ENCODE measurements at regions not wholly inside any gene's neighbourhood (a gene's known extent, or its start where the extent isn't known, plus 50 kb on each side); places are given as distances from the start of the nearest gene placed in this dataset.
"Not testable (repeated sequence)": the region's sequence is repeated elsewhere in the genome, so short reads cannot be mapped to it uniquely, and the experiment has no call there.

DNA sequence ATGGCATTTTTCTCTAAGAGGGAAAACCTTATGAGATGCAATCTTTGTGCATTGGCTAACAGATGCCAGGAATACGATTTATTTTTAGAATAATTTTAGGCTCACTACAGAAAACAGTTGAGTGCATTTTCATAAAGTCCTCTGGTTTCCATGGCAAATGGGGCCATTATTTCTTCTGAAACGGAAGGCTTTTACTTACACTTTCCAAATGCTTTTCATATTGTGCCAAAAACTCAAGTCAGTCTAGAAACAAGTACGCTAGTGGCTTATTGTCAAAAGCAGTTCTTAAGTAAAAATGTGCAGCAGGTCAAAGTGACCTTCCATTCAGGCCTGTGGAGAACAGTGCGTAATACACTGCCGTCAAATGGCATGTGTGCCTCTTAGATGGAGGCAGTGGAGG, 628.7 kb downstream of the EFNB2 start:
- no peak for DNase-seq

DNA sequence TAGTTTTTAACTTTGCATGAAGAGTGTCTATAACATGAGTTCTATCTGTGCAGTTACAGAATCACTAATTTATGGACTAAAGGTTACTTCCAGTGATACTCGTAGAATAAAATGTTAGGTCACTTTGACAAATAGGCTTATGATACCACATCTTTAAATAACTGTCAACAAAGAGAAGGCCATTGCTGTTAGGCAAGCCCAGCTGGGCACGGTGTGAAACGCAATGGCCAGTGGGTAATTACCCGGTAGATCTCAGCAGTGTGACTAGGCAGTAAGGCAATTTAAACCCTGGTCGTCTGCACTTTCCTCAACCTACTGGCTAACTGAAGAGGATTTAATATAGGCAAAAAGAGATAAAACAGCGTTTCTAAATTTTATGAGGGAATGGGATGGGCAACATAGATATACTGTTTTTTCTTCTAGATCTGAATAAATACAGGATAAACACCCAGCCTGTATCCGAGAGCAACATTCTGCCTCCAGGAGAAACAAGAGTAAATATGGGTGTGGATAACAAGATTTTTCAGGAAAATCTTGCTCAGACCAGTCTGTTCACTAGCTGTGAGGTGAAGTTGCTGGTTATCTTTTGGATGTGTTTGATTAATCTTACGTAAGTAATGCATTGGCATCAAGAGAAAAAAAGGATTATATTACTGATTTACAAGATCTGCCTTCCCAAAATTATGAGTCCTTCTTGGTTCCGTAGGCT, 631.3 kb downstream of the EFNB2 start:
- DNase-seq, result no peak

DNA sequence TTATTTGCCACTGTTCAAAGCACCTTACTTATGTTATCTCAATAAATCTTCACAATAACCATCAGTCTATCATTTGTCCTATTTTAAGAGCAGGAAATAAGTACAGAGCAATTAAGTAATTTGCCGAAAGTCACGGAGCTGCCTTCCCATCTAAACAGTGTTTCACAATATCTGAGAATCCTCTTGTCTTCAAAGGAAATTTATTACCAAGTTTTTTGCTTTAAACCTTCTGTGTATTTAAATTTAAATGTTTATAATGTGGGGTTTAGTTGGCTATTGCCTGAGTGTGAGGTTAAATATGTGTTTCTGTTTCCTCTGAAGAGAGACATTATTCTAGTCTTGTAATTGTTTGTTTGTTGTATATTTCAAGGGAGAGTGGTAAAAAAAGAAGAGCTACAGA, 633.1 kb downstream of the EFNB2 start:
- no peak for DNase-seq

DNA sequence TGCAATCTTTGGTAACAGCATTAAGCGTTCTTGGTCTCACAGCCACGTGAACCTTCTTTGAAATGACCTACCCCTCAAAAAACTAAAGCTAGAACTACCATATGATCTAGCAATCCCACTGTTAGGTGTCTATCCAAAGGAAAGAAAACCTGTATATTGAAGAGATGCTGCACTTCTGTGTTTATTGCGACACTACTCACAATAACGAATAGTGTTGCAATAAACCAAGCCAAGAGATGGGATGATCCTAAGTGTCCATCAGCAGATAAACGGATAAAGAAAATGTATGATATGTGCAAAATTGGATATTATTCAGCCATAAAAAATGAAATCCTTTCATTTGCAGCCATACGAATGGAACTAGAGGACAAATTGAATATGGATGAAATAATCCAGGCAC, 637.9 kb downstream of the EFNB2 start:
- no peak for DNase-seq

DNA sequence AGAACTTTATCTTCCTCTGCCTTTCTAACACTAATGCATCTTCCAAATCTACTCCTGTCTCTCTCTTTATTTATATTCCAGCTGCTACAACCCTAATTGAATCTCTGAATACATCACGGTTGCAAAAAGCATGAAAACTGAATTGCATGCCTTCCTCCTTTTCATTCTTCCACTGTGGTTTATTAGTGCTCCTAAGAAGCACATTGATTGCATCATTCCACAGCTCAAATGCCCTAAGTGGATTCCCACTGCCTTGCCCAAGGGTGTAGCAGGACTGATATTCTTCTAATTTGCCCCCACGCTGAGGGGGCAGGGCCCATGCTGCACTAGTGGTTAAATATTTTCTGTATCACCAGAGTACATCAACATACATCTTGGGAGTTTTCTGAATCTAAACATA, 640.8 kb downstream of the EFNB2 start:
- DNase-seq, result no peak

DNA sequence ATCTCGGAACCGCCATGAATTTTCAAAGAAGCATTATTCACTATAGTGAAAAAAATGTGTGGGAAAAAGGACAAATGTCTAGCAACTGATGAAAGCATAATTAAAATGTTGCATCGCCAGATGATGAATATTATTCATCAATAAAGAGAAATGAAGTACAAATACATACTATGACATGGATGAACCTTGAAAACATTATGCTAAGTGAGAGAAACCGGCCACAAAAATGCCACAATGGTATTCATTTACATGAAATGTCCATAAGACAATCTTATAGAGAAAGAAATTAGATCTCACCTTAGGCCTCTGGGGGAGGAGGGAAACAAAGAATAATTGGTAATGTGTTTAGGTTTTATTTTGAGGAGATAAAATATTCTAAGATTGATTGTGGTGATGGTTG, 645.0 kb downstream of the EFNB2 start:
- no peak for DNase-seq

DNA sequence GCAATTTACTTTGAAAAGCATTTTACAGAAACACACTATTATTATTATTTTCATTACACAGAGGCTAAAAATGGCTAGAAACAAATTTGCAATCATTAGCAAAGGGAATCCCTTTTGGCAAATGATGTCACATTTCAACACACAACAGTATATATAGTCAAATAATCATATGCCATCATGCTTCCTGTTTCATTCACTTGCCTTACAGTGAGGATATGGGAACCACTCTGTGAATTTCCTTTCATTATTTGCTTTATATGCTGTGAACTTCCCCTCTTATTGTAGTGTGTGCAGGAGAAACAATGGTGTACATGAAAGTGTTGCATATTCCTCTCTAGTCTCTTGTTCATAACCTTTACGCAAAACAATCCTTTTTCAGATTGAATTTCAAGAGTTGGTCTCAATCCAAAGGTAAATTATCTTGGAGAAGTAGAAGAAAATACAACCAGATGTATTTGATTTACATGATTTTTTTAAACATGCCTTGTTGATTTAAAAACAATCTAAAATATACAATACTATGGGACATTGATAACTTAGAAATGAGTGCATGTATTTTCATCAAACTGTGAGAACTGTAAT, 657.3 kb downstream of the EFNB2 start:
- no peak for DNase-seq

DNA sequence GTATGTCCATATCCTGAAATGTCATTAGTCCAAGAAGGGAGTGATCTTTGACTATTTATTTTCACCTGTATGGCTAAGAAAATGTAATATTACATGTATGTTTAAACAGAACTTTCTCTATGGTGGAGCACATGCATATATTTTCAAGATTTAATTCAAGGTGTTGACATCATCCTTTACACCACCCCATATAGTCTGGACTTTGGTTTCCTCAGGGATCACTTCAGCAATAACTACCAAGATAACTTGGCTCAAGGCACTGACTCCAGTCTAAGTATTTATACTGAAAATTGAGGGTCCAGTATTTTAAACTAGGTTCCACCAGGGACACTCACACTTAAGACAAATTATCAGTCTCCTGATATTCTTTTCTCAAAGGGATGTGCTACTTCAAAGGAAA, 660.6 kb downstream of the EFNB2 start:
- DNase-seq, result no peak

DNA sequence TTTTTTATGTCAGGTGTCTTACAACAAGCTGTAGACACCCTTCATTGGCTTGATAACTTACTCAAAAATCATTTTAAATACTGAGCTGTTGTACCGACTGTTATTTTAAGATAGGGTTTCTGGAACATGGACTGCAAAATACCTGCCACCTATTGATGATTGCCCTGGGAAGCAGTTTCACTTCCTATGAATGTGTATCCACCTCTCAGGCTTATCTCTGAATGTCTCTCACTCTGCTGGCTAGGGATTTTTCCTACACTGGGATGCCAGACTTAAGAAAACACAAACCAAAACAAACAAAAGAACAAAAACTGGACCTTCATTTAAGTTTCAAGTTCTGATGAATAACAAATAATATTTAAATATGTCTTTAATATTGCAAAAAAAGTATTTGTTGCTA, 663.7 kb downstream of the EFNB2 start:
- DNase-seq, result no peak

DNA sequence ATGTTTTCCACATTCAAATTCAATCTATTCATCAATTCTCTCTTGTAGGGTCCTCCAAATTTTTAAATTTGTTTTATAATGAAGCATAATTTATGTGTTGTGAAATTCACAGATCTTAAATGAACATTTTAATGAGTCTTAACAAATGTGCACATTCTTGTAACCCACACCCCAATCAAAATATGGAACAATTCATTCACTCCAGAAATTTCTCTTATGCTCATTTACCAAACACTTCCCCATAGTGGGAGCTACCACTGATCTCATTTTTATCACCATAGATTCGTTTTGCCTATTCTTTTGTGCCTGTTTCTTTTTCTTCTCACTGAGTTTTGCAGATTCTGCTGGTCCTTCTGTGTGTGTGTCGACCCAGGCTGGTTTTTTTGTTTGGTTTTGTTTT, 664.1 kb downstream of the EFNB2 start:
- no peak for DNase-seq

DNA sequence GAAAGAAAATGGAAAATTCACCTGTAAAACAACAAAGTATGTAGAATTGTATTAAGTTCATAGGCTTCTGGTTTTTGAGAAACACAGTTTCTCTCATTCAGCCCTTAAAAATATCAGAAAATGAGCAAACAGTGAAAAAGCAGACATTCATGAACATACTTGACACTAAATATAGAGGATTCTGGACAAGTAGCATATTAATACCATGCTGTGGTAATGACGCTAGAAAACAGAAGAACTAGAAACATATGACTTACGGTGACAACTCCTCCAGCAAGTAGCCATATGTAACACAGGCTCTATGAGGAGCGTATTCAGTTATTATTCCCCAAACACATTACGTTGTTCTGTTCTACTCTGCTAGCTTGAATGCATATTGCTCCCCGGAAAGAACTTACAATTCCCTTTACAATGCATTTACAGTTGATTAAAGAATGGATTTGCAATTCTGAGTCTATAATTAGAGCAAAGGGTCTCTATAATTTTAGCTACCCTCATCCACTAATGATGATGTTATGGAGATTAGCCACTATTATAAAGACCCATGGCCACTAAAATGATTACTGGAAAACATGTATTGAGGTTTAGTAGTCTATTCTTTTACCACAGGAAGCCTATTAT, 672.1 kb downstream of the EFNB2 start:
- DNase-seq, result no peak

DNA sequence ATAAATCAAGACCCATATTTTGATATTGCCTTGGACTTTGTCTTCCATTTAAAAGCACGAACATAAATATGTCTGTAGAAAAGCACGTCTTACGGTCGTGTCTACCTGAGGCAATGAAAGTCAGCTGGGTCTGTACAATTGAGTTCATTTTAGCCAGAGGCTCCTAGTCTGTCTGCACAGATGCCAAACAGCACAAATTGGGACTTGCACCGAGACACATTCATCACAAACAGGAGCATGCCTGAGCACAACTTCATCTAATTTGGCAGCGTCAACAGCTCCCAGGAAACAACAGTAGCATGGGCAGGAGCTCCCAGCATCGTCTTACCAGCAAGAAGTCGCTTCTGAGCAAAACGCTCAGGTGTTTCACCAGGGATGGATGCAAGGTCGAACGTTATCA, 687.0 kb downstream of the EFNB2 start:
- no peak for DNase-seq

DNA sequence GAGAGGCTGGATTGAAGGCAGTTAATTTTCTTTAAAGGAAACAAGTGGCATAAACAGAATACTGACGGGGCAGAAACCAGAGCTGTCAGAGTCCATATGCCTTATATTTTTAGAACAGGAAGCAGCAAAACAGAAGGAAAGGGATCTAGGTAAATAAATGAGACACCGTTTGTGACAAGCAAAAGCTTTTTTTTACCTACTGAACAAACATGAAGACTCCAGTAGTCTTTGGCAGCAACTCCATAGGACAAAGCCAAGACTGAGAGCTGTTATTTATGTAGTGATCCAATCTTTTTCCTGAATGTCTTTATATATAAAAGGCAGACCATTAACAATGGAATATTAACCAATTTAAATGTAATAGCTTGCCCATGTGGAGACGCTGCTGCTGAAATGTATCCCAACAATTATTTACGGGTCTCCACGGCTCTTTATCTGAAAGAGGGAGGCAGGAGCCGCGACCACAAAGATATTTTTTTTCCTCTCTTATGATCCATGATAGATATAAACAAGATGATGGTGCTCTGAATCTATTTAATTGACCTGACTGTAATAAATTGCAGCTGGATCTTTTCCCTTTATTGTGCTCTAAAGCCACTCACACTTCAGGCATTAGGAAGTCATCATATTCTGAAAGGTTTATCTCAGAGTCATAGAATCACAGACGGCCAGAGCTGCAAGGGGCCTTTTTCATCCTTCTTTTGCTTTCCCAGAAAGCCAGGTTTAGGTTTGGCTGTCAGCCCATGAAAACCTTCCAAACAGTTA, 687.8 kb downstream of the EFNB2 start:
- no peak for DNase-seq

DNA sequence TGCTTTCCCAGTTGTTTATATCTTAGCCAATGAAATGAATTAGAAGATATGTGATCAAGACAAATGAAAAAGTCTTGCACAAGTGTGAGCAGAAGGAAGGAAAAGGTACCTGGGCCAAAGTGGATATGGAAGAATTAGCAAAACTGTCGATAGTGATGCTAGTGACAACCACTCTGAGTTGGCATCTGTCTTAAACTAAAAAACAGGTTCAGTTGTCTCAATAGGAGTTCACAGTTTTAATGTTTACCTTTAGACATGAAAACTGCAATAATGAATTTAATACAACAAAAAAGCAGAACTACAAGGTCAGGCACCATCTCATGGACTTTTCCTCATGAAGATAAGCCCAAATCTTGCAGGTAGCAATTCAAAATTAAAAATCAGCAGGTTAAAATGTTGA, 688.5 kb downstream of the EFNB2 start:
- no peak for DNase-seq

DNA sequence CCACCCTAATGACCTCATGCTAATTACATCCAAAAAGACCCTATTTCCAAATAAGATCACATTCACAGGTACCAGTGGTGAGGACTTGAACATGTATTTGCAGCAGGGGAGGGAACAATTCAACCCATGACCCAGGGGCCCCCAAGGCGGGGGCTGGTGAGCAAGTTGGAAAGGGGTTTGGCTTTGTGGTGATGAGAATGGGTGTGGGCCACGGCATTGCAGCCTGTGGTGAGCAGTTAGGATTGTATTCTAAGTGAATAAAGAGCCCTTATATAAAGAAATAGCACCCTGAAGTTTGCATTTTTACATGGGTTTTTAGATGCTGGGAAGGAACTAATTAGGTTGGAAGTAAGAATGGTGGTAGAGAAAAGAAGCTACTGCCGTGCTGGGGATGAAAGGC, 694.2 kb downstream of the EFNB2 start:
- DNase-seq, result no peak

DNA sequence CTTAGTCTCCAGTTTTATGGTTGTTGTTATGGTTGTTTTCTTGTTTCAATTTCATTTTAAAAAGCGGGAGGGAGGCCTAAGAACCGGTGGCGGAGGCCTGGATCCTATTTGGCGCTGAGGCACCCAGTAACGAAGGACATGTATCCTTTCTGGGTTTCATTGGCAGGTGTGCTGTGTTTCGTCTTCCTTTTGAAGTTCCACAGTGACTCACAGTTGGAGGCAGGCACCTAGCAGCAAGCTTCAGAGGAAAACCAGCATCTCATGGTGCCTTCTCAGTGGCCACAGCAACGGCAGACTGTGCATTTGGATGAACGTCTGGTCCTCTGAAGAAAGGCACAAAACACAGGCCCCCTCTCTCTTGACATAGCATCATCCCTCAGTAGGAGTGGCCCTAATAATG, 697.2 kb downstream of the EFNB2 start:
- no peak for DNase-seq

DNA sequence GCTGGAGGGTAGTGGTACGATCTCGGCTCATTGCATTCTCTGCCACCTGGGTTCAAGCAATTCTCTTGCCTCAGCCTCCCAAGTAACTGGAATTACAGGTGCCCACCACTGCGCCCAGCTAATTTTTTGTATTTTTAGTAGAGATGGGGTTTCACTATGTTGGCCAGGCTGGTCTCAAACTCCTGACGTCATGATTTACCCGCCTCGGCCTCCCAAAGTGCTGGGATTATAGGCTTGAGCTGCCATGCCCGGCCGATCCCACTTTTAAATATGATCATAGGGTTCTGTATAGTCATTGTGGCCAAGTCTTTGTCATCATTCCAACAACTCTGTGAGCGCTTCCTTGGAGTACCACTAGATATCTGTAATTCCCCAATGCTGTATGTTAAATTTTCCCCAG, 698.2 kb downstream of the EFNB2 start:
- DNase-seq, result not testable (repeated sequence)

DNA sequence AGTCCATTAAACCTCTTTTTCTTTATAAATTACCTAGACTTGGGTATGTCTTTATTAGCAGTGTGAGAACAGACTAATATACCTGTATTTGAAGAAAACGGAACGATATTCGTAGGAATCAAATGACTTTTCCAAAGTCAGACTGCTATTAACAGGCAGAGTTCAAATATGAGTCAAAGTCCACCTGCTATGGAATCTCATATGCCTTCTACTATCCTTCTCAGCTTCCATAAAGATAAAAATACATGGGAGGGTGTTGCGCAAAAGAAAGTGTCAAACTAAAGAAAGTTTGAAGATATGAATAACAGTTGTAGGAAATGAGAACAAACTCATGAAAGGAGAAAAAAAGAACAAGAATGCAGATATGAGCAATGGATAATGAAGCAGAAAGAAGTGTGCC, 704.6 kb downstream of the EFNB2 start:
- DNase-seq, result no peak

DNA sequence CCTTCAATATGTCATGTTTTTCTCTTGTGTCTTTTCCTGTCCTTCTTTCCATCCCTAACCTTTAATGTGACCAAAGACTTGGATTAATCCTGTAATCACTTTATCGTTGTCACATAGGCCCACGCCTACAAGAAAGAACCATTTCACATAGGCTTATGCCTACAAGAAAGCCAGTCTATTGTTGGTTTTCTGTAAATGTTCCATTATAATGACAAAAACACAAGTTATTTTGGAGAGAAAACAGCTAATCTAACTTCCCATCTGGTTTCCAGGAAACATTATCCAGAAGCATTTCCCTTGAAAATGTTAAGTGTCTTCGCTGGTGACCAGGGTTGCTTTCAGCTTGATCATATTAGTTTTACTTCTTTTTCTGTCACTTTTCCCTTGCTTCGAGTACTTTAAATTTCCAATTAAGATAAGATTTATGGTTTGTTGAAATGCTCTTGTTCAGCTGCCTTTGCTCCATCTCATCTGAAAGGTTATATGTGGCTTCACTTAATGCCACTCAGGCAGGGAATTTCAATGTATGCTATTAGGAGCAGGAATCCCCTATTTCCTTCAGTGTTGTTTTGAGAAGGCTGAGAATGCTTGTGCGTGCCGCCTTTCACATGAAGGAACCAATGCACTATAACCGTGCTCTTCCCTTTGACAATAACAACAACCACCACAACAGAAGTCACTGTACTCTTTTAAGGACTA, 708.2 kb downstream of the EFNB2 start:
- no peak for DNase-seq

DNA sequence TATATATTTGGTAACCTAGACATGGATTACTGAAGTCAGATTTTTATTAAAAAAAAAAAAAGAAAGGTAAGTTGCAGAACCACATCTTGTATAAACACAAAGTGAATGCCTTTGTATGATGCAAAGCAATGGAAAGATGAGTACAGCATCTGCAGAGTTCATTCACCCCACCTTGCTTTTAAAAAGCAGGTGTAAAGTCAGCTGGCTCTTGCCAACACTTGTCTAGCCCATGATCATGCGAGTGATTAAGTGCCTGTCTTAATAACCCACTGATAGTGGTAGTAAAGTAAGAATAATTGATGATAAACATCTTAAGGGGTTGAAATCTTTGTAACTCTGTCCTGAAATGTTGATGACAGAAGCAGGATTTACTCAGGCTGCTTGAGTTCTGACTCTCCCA, 710.4 kb downstream of the EFNB2 start:
- no peak for DNase-seq

DNA sequence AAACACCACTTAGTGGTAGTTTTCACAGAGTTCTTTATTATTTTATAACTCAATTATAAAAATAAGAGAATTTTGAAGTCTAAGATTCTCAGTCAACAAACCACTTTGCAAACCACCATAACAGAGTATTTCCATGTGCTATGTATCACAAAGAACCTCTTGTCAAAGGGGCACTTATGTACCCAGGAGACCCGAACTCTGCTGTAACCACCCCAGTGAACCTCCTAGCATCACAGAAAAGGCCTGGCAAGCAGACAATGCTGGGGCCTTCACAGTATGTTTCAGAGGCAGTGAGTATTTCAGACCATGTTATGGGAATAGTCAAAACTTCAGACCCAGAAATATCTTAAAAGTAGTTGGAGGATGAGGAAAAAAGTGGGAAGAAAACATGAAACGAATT, 714.1 kb downstream of the EFNB2 start:
- no peak for DNase-seq

DNA sequence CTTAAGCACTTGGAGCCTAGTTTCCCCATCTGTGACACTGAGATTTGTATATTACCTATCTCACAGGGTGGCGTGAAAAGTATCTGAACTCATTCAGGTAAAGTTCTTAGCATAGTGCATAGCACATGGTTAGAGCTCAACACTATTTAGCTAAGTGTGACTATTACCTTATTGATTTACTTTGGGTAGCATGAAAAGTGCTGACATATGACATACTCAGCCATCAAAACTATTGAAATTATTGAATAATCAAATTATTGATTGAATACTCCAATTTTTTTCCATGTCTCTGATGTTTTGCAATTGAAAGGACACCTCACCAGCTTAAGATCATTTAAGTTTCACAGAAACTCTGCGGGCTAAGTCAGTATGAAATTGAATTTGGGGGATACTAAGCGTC, 715.0 kb downstream of the EFNB2 start:
- no peak for DNase-seq

DNA sequence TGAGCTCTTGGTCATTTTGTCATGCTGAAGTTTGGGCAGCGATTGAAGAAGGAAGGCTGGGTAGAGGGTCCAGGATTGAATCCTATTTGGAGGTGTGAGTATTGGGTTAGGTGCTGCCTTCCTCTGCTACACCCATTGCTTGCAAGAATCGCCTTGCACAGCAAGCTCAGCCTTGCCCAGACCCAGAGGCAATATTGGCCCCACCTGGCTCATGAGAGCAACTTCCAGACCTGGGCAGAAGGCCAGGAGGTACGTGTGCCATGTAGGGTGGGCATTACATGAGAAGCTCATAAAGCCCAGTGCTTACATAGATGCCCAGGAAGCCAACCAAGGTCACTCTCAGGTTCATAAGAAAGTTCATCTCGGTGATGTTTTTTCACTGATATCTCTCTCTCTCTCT, 718.0 kb downstream of the EFNB2 start:
- DNase-seq, result no peak
